ENCODE measurements at regions not wholly inside any gene's neighbourhood (a gene's known extent, or its start where the extent isn't known, plus 50 kb on each side); places are given as distances from the start of the nearest gene placed in this dataset.

DNA sequence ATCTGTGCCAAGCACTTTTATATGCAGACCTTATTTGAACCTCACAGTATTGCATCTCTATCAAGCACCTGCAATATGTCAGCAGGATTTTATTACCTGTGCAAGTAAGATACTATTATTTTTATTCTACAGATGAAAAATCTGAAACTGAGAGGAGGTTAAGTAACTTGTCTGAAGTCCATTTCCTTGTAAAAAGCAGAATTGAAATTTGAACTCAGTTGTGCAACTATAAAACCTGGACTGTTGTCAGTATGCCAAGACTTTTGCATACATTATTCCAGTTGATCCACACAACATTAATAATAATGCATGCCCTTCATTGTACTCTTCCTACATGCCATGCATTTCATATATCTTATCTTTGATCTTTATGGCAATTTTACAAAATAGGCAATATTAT, 82.2 kb upstream of the BRINP1 start:
- TF ChIP-seq, protein P1, sequence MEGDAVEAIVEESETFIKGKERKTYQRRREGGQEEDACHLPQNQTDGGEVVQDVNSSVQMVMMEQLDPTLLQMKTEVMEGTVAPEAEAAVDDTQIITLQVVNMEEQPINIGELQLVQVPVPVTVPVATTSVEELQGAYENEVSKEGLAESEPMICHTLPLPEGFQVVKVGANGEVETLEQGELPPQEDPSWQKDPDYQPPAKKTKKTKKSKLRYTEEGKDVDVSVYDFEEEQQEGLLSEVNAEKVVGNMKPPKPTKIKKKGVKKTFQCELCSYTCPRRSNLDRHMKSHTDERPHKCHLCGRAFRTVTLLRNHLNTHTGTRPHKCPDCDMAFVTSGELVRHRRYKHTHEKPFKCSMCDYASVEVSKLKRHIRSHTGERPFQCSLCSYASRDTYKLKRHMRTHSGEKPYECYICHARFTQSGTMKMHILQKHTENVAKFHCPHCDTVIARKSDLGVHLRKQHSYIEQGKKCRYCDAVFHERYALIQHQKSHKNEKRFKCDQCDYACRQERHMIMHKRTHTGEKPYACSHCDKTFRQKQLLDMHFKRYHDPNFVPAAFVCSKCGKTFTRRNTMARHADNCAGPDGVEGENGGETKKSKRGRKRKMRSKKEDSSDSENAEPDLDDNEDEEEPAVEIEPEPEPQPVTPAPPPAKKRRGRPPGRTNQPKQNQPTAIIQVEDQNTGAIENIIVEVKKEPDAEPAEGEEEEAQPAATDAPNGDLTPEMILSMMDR (conservative IDR thresholded peaks at IDR 0.05) = no peak
- TF ChIP-seq ZFX (IDR thresholded peaks at IDR 0.05) = no peak
